ENCODE measurements at regions not wholly inside any gene's neighbourhood (a gene's known extent, or its start where the extent isn't known, plus 50 kb on each side); places are given as distances from the start of the nearest gene placed in this dataset.
A peak's percentile ranks its signal among the peaks of the same experiment; 100 is the strongest.

DNA sequence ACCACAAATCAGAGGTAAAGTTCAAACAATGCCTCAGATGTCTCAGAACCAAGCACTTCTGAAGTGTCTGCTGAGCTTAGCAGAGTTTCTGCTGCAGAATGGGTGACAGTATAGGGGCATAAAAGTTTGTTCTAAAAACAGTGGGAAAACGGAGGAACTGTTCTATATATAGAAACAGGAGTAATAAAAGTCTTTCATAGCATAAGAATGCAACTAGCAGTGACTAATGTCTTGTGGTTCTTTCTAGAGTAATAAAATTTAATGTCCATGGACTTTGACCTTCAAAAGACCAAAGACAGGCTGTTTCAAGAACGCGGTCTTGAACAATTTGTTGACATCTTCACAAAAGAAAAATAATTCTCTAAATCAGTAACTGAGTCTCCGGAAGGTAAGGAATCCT is 107.5 kb upstream of the FAR2 start:
- Histone ChIP-seq H3K36me3 (ENCODE audit: control insufficient read depth in 2 of 2, insufficient read depth in 2 of 2, low read length in 2 of 2) (no peaks in the 10 kb centered on the region), H3K27ac (ENCODE audit: low read depth in 2 of 2, low read length in 2 of 2) (peak overlapping the region; percentile 64 to 80), H3K4me3 (ENCODE audit: low read length in 2 of 2) (peak overlapping the region; percentile 57 to 59), H3K9me3 (ENCODE audit: control insufficient read depth in 2 of 2, low read length in 2 of 2) (no peaks in the 10 kb centered on the region), H3K27me3 (ENCODE audit: control insufficient read depth in 2 of 2, insufficient read depth in 2 of 2, low read length in 2 of 2) (no peaks in the 10 kb centered on the region), H3K9ac (ENCODE audit: low read depth in 1 of 2, low read length in 2 of 2) (peak overlapping the region in 1 of 2 donors; percentile 34), H3K4me1 (ENCODE audit: control insufficient read depth in 2 of 2, insufficient read depth in 2 of 2, low read length in 2 of 2) (peaks cover 8 to 11% of the 10 kb centered on the region in 2 donors)

DNA sequence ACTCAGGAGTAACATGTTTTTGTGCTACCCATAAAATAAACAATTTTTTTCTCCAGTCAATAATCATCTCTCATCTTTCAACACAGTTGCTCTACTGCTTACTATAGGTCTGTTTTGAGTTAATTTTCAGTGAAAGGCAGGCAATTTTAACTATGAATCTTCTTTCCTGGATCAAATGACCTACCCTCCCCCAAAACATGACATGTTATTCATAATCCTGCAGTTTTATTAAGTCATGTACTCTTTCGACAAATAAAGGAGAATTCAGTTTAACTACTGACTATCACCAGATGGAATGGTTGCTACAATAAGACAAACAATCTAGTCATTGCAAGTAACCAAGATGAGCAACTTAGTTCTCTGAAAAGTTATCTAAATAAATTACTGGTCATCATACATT is 106.0 kb upstream of the FAR2 start:
- Histone ChIP-seq H3K4me3 (ENCODE audit: low read length in 2 of 2) (no peak overlapping the region), H3K9me3 (ENCODE audit: control insufficient read depth in 2 of 2, low read length in 2 of 2) (no peaks in the 10 kb centered on the region), H3K27me3 (ENCODE audit: control insufficient read depth in 2 of 2, insufficient read depth in 2 of 2, low read length in 2 of 2) (no peaks in the 10 kb centered on the region), H3K27ac (ENCODE audit: low read depth in 2 of 2, low read length in 2 of 2) (no peak overlapping the region), H3K9ac (ENCODE audit: low read depth in 1 of 2, low read length in 2 of 2) (no peak overlapping the region), H3K36me3 (ENCODE audit: control insufficient read depth in 2 of 2, insufficient read depth in 2 of 2, low read length in 2 of 2) (no peaks in the 10 kb centered on the region), H3K4me1 (ENCODE audit: control insufficient read depth in 2 of 2, insufficient read depth in 2 of 2, low read length in 2 of 2) (peaks cover 8 to 11% of the 10 kb centered on the region in 2 donors)

DNA sequence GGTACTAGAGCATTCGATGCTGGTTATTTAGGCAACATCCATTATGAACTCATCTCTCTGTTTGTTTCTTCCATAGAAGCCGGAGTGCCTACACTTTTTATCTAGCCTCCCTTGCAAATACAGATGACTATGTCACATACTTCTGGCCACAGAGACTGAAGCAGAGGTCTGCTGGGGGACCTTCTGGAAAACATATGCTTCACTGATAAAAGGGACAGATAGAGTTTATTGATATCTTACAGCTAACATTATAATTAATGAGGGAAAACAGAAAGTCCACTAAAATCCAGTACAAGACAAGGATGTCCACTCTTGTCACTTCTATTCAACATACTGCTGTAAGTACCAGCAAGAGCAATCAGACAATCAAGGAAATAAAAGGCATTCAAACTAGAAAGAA is 104.3 kb upstream of the FAR2 start:
- Histone ChIP-seq H3K4me3 (ENCODE audit: low read length in 2 of 2) (no peak overlapping the region), H3K9ac (ENCODE audit: low read depth in 1 of 2, low read length in 2 of 2) (no peak overlapping the region), H3K9me3 (ENCODE audit: control insufficient read depth in 2 of 2, low read length in 2 of 2) (no peaks in the 10 kb centered on the region), H3K36me3 (ENCODE audit: control insufficient read depth in 2 of 2, insufficient read depth in 2 of 2, low read length in 2 of 2) (no peaks in the 10 kb centered on the region), H3K4me1 (ENCODE audit: control insufficient read depth in 2 of 2, insufficient read depth in 2 of 2, low read length in 2 of 2) (peaks cover 8 to 11% of the 10 kb centered on the region in 2 donors), H3K27ac (ENCODE audit: low read depth in 2 of 2, low read length in 2 of 2) (no peak overlapping the region), H3K27me3 (ENCODE audit: control insufficient read depth in 2 of 2, insufficient read depth in 2 of 2, low read length in 2 of 2) (no peaks in the 10 kb centered on the region)

- Histone ChIP-seq H3K27ac (ENCODE audit: low read depth in 2 of 2, low read length in 2 of 2) (no peak overlapping the region), H3K36me3 (ENCODE audit: control insufficient read depth in 2 of 2, insufficient read depth in 2 of 2, low read length in 2 of 2) (no peaks in the 10 kb centered on the region), H3K9ac (ENCODE audit: low read depth in 1 of 2, low read length in 2 of 2) (no peak overlapping the region), H3K4me3 (ENCODE audit: low read length in 2 of 2) (no peak overlapping the region), H3K4me1 (ENCODE audit: control insufficient read depth in 2 of 2, insufficient read depth in 2 of 2, low read length in 2 of 2) (no peaks in the 10 kb centered on the region), H3K9me3 (ENCODE audit: control insufficient read depth in 2 of 2, low read length in 2 of 2) (no peaks in the 10 kb centered on the region), H3K27me3 (ENCODE audit: control insufficient read depth in 2 of 2, insufficient read depth in 2 of 2, low read length in 2 of 2) (no peaks in the 10 kb centered on the region)
Measured at GRCh38 chr12:29048787-29049186, 100.3 kb upstream of the FAR2 start.

- H3K4me1 ChIP-seq (ENCODE audit: control insufficient read depth in 2 of 2, insufficient read depth in 2 of 2, low read length in 2 of 2) = no peaks in the 10 kb centered on the region
- H3K9me3 ChIP-seq (ENCODE audit: control insufficient read depth in 2 of 2, low read length in 2 of 2) = no peaks in the 10 kb centered on the region
- no peak overlapping the region for H3K27ac ChIP-seq (ENCODE audit: low read depth in 2 of 2, low read length in 2 of 2)
- H3K36me3 ChIP-seq (ENCODE audit: control insufficient read depth in 2 of 2, insufficient read depth in 2 of 2, low read length in 2 of 2) = no peaks in the 10 kb centered on the region
- no peak overlapping the region for H3K9ac ChIP-seq (ENCODE audit: low read depth in 1 of 2, low read length in 2 of 2)
- no peaks in the 10 kb centered on the region for H3K27me3 ChIP-seq (ENCODE audit: control insufficient read depth in 2 of 2, insufficient read depth in 2 of 2, low read length in 2 of 2)
- no peak overlapping the region for H3K4me3 ChIP-seq (ENCODE audit: low read length in 2 of 2)
Measured at GRCh38 chr12:29050503-29050902, 98.6 kb upstream of the FAR2 start.

- H3K36me3 ChIP-seq (ENCODE audit: control insufficient read depth in 2 of 2, insufficient read depth in 2 of 2, low read length in 2 of 2) = no peaks in the 10 kb centered on the region
- H3K4me1 ChIP-seq (ENCODE audit: control insufficient read depth in 2 of 2, insufficient read depth in 2 of 2, low read length in 2 of 2) = no peaks in the 10 kb centered on the region
- no peak overlapping the region for H3K27ac ChIP-seq (ENCODE audit: low read depth in 2 of 2, low read length in 2 of 2)
- H3K9me3 ChIP-seq (ENCODE audit: control insufficient read depth in 2 of 2, low read length in 2 of 2) = no peaks in the 10 kb centered on the region
- no peaks in the 10 kb centered on the region for H3K27me3 ChIP-seq (ENCODE audit: control insufficient read depth in 2 of 2, insufficient read depth in 2 of 2, low read length in 2 of 2)
- H3K4me3 ChIP-seq (ENCODE audit: low read length in 2 of 2) = no peak overlapping the region
- no peak overlapping the region for H3K9ac ChIP-seq (ENCODE audit: low read depth in 1 of 2, low read length in 2 of 2)
Measured at GRCh38 chr12:29051221-29051620, 97.9 kb upstream of the FAR2 start.

GRCh38 chr12:29053567-29053966 is 95.5 kb upstream of the FAR2 start:
- H3K9ac ChIP-seq (ENCODE audit: low read depth in 1 of 2, low read length in 2 of 2) = no peak overlapping the region
- no peaks in the 10 kb centered on the region for H3K4me1 ChIP-seq (ENCODE audit: control insufficient read depth in 2 of 2, insufficient read depth in 2 of 2, low read length in 2 of 2)
- H3K4me3 ChIP-seq (ENCODE audit: low read length in 2 of 2) = no peak overlapping the region
- no peaks in the 10 kb centered on the region for H3K9me3 ChIP-seq (ENCODE audit: control insufficient read depth in 2 of 2, low read length in 2 of 2)
- no peak overlapping the region for H3K27ac ChIP-seq (ENCODE audit: low read depth in 2 of 2, low read length in 2 of 2)
- H3K36me3 ChIP-seq (ENCODE audit: control insufficient read depth in 2 of 2, insufficient read depth in 2 of 2, low read length in 2 of 2) = no peaks in the 10 kb centered on the region
- no peaks in the 10 kb centered on the region for H3K27me3 ChIP-seq (ENCODE audit: control insufficient read depth in 2 of 2, insufficient read depth in 2 of 2, low read length in 2 of 2)

DNA sequence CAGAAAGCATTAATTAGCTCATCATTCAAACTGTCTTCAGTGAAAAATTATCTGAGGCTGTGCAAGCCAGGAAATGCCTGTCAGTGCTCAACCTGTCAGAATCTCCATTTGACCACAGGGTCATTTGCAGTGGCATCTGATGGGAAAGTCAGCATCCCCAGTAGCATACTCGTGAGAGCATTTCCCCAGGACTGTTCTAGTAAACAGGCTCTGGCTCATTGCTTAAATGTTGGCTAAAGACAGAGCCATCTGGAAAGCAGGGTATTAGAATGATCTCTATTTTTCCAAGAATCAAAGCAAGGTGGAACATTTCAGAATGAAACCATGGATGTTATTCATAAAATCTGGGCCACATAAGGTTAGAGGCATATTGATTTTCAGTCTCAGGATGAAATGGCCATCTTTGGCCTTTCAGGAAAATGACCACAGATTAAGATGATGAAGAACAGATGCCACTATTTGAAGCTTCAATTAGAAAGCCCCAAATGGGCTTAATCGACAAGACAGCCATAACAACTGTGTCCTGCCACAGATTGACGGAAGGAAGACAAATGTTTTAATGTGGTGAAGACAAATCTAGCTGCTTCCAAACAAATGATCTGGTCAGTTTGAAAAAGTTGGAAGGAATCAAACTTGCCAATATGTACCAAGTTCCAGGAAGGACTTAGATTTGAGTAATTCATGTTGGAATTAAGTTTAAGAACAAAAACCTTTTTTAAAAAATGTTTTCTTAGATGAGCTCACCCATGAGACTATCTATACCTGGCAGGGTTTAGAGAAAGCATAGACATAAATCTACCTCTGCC is 94.0 kb upstream of the FAR2 start:
- H3K27ac ChIP-seq (ENCODE audit: low read depth in 2 of 2, low read length in 2 of 2) = no peak overlapping the region
- H3K9ac ChIP-seq (ENCODE audit: low read depth in 1 of 2, low read length in 2 of 2) = no peak overlapping the region
- no peaks in the 10 kb centered on the region for H3K4me1 ChIP-seq (ENCODE audit: control insufficient read depth in 2 of 2, insufficient read depth in 2 of 2, low read length in 2 of 2)
- no peak overlapping the region for H3K4me3 ChIP-seq (ENCODE audit: low read length in 2 of 2)
- H3K9me3 ChIP-seq (ENCODE audit: control insufficient read depth in 2 of 2, low read length in 2 of 2) = no peaks in the 10 kb centered on the region
- H3K36me3 ChIP-seq (ENCODE audit: control insufficient read depth in 2 of 2, insufficient read depth in 2 of 2, low read length in 2 of 2) = no peaks in the 10 kb centered on the region
- H3K27me3 ChIP-seq (ENCODE audit: control insufficient read depth in 2 of 2, insufficient read depth in 2 of 2, low read length in 2 of 2) = no peaks in the 10 kb centered on the region

DNA sequence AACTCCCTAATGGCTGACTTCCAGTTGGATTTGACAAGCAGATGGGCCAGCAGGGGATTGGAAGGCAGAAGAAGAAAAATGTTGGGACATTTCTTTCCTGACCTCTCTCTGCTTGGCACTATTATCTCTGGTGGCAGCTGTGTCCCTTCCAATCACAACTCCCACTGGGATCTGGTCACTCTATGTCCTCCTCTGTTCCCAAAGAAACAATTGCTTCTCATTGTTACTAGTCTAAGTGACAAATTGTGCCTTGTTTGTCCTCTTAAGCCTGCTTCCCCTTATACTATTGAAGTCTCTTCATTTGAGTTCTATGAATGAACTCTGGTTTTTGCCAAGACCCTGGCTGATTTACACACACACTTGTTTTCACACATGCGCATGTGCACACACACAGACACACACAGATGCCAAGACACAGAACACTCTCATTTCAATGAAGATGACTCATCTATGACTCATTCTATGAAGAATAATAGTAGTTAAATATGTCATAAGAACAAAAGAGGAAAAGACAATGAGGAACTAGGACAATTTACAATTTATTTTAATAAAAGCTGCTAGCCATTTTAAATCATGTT is 83.0 kb upstream of the FAR2 start:
- Histone ChIP-seq H3K9ac (ENCODE audit: low read depth in 1 of 2, low read length in 2 of 2) (no peak overlapping the region), H3K9me3 (ENCODE audit: control insufficient read depth in 2 of 2, low read length in 2 of 2) (no peaks in the 10 kb centered on the region), H3K27me3 (ENCODE audit: control insufficient read depth in 2 of 2, insufficient read depth in 2 of 2, low read length in 2 of 2) (no peaks in the 10 kb centered on the region), H3K27ac (ENCODE audit: low read depth in 2 of 2, low read length in 2 of 2) (no peak overlapping the region), H3K36me3 (ENCODE audit: control insufficient read depth in 2 of 2, insufficient read depth in 2 of 2, low read length in 2 of 2) (no peaks in the 10 kb centered on the region), H3K4me3 (ENCODE audit: low read length in 2 of 2) (no peak overlapping the region), H3K4me1 (ENCODE audit: control insufficient read depth in 2 of 2, insufficient read depth in 2 of 2, low read length in 2 of 2) (no peaks in the 10 kb centered on the region)

GRCh38 chr12:29067430-29067829 is 81.6 kb upstream of the FAR2 start:
- H3K4me1 ChIP-seq (ENCODE audit: control insufficient read depth in 2 of 2, insufficient read depth in 2 of 2, low read length in 2 of 2) = no peaks in the 10 kb centered on the region
- H3K9ac ChIP-seq (ENCODE audit: low read depth in 1 of 2, low read length in 2 of 2) = no peak overlapping the region
- H3K27ac ChIP-seq (ENCODE audit: low read depth in 2 of 2, low read length in 2 of 2) = no peak overlapping the region
- H3K27me3 ChIP-seq (ENCODE audit: control insufficient read depth in 2 of 2, insufficient read depth in 2 of 2, low read length in 2 of 2) = no peaks in the 10 kb centered on the region
- H3K9me3 ChIP-seq (ENCODE audit: control insufficient read depth in 2 of 2, low read length in 2 of 2) = no peaks in the 10 kb centered on the region
- H3K4me3 ChIP-seq (ENCODE audit: low read length in 2 of 2) = no peak overlapping the region
- H3K36me3 ChIP-seq (ENCODE audit: control insufficient read depth in 2 of 2, insufficient read depth in 2 of 2, low read length in 2 of 2) = no peaks in the 10 kb centered on the region
